HepG2 (cell line): ENCODE measurements at regions not wholly inside any gene's neighbourhood (a gene's known extent, or its start where the extent isn't known, plus 50 kb on each side); places are given as distances from the start of the nearest gene placed in this dataset.

Experiments used
- ARID5B ChIP-seq: IDR thresholded peaks from 2 replicates; pipeline ENCODE4 v1.4.0; 2020; ENCODE audit warnings: mild to moderate bottlenecking, missing genetic modification reagents
- CTCF ChIP-seq: sonication (generic); formaldehyde crosslinking; IDR thresholded peaks from 2 replicates; pipeline ENCODE4 v1.5.0; 2020; ENCODE audit warnings: mild to moderate bottlenecking, missing genetic modification reagents, moderate library complexity
- MTF1 ChIP-seq: sonication (generic); formaldehyde crosslinking; IDR thresholded peaks from 2 replicates; pipeline ENCODE4 v1.5.0; 2020; ENCODE audit warnings: missing genetic modification reagents
- POLR2AphosphoS5 ChIP-seq: IDR thresholded peaks from 2 replicates; pipeline ENCODE4 v1.6.1; 2012; ENCODE audit warnings: low read depth, low read length

GRCh38 chr10:36048236-36048635, 406.1 kb upstream of the FZD8 start:
- TF ChIP-seq CTCF (CRISPR knock-in tag) (no peak), POLR2AphosphoS5 (no peak), ARID5B (CRISPR knock-in tag) (no peak), MTF1 (CRISPR knock-in tag) (no peak)
